ENCODE measurements at regions not wholly inside any gene's neighbourhood (a gene's known extent, or its start where the extent isn't known, plus 50 kb on each side); places are given as distances from the start of the nearest gene placed in this dataset.

GRCh38 chr3:118354556-118354955 lies 680.1 kb downstream of the IGSF11 start:
- Histone ChIP-seq H3K9ac (ENCODE audit: low read length) (no peak overlapping the region), H3K4me1 (ENCODE audit: low read length) (no peaks in the 10 kb centered on the region), H3F3A (ENCODE audit: insufficient read depth, low read length) (no peaks in the 10 kb centered on the region), H3K36me3 (replicated peaks; ENCODE audit: insufficient read depth, low read length) (no peaks in the 10 kb centered on the region), H3K9me3 (replicated peaks; ENCODE audit: insufficient read depth, low read length) (no peaks in the 10 kb centered on the region), H3K4me3 (ENCODE audit: low read length) (no peak overlapping the region), H3K27ac (ENCODE audit: low read length) (no peak overlapping the region), H2AFZ (ENCODE audit: low read length) (no peak overlapping the region), H3K9me2 (replicated peaks; ENCODE audit: insufficient read depth, low read length) (no peaks in the 10 kb centered on the region), H4K20me1 (ENCODE audit: insufficient read depth, low read length) (no peaks in the 10 kb centered on the region), H3K4me2 (ENCODE audit: low read depth, low read length) (no peak overlapping the region), H3K27me3 (replicated peaks; ENCODE audit: insufficient read depth, low read length) (no peaks in the 10 kb centered on the region), H3K79me2 (ENCODE audit: low read length) (no peaks in the 10 kb centered on the region)
- no peak for DNase-seq
- no peak for TF ChIP-seq CTCF (IDR thresholded peaks at IDR 0.05; ENCODE audit: low read length)
- no peak for TF ChIP-seq EZH2phosphoT487 (IDR thresholded peaks at IDR 0.05; ENCODE audit: low read length)
- no peak for TF ChIP-seq EZH2 (optimal IDR thresholded peaks at IDR 0.05; ENCODE audit: low read depth, low read length)

- H3K27me3 ChIP-seq (replicated peaks; ENCODE audit: insufficient read depth, low read length), result no peaks in the 10 kb centered on the region
- TF ChIP-seq CTCF (IDR thresholded peaks at IDR 0.05; ENCODE audit: low read length) (no peak), EZH2 (optimal IDR thresholded peaks at IDR 0.05; ENCODE audit: low read depth, low read length) (no peak), EZH2phosphoT487 (IDR thresholded peaks at IDR 0.05; ENCODE audit: low read length) (no peak)
- H2AFZ ChIP-seq (ENCODE audit: low read length), result no peak overlapping the region
- no peaks in the 10 kb centered on the region for H3F3A ChIP-seq (ENCODE audit: insufficient read depth, low read length)
- H4K20me1 ChIP-seq (ENCODE audit: insufficient read depth, low read length), result no peaks in the 10 kb centered on the region
- H3K4me2 ChIP-seq (ENCODE audit: low read depth, low read length), result no peak overlapping the region
- no peak overlapping the region for H3K4me3 ChIP-seq (ENCODE audit: low read length)
- no peaks in the 10 kb centered on the region for H3K9me3 ChIP-seq (replicated peaks; ENCODE audit: insufficient read depth, low read length)
- H3K4me1 ChIP-seq (ENCODE audit: low read length), result no peaks in the 10 kb centered on the region
- no peaks in the 10 kb centered on the region for H3K36me3 ChIP-seq (replicated peaks; ENCODE audit: insufficient read depth, low read length)
- H3K9me2 ChIP-seq (replicated peaks; ENCODE audit: insufficient read depth, low read length), result no peaks in the 10 kb centered on the region
- no peaks in the 10 kb centered on the region for H3K79me2 ChIP-seq (ENCODE audit: low read length)
- no peak overlapping the region for H3K9ac ChIP-seq (ENCODE audit: low read length)
- H3K27ac ChIP-seq (ENCODE audit: low read length), result no peak overlapping the region
- DNase-seq, result no peak
Measured at GRCh38 chr3:118369892-118370491, 664.7 kb downstream of the IGSF11 start.

DNA sequence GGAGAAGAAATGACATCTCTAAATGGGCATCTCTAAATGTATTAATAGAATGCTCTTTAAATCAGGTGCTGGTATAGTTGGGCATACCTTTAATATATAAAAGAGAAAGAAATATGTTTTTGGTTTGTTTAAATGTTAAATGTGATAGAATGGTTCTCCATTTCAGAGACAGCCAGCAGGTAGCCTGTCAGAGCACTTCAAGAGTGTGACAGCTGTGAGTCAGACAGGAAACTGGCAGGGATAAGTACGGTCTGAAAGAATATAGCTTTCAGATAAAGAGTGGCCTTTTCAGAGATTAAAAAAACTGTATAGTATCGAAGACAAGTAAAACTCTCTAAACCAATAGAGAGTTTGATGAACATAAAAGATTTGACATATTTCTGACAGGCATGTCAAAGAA lies 654.1 kb downstream of the IGSF11 start:
- Histone ChIP-seq H3K4me3 (ENCODE audit: low read length) (no peak overlapping the region), H3K4me1 (ENCODE audit: low read length) (peaks cover 13% of the 10 kb centered on the region; the same call in 1 of the 2 replicates), H3K9ac (ENCODE audit: low read length) (no peak overlapping the region), H3K79me2 (ENCODE audit: low read length) (no peaks in the 10 kb centered on the region), H3K36me3 (replicated peaks; ENCODE audit: insufficient read depth, low read length) (no peaks in the 10 kb centered on the region), H3K27me3 (replicated peaks; ENCODE audit: insufficient read depth, low read length) (no peaks in the 10 kb centered on the region), H2AFZ (ENCODE audit: low read length) (no peak overlapping the region), H3F3A (ENCODE audit: insufficient read depth, low read length) (peaks cover 4% of the 10 kb centered on the region), H3K27ac (ENCODE audit: low read length) (peak overlapping the region; percentile 16; the same call in 1 of the 2 replicates), H4K20me1 (ENCODE audit: insufficient read depth, low read length) (no peaks in the 10 kb centered on the region), H3K4me2 (ENCODE audit: low read depth, low read length) (peak overlapping the region; percentile 13; the same call in 1 of the 2 replicates), H3K9me2 (replicated peaks; ENCODE audit: insufficient read depth, low read length) (no peaks in the 10 kb centered on the region), H3K9me3 (replicated peaks; ENCODE audit: insufficient read depth, low read length) (no peaks in the 10 kb centered on the region)
- TF ChIP-seq CTCF (IDR thresholded peaks at IDR 0.05; ENCODE audit: low read length) (no peak), EZH2phosphoT487 (IDR thresholded peaks at IDR 0.05; ENCODE audit: low read length) (no peak), EZH2 (optimal IDR thresholded peaks at IDR 0.05; ENCODE audit: low read depth, low read length) (no peak)
- peak; percentile 44 for DNase-seq

All from MM.1S (cell line).